ENCODE measurements at regions not wholly inside any gene's neighbourhood (a gene's known extent, or its start where the extent isn't known, plus 50 kb on each side); places are given as distances from the start of the nearest gene placed in this dataset.

DNA sequence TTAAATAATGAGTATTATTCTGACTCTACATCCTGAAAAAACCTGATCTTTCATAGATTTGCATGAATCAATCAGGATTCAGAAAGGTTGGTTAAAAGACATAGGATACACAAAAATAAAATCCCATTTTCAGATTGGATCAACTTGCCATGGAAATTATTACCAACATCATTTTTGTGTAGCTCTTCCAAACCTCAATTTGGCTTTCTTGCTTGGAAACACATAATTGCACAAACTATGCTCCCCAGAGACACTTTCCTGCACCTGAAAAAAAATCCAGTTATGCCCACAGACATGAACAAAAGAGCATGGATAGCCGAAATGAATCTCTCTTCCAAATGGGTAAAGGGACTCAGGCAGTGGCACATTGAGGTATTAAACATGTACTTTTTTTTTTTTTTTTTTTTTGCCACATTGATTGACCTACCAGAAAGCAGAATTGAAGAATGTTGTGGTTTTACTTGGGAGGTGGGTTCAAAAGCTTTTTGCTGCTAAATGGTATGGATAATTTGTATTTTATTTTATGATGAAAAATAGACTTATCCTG lies 135.4 kb upstream of the FBN2 start:
- Mint-ChIP-seq H3K4me1 (no peaks in the 10 kb centered on the region), H3K27me3 (ENCODE audit: low read depth in 3 of 3) (peaks cover 0 to 2% (median 0%) of the 10 kb centered on the region in 3 donors), H3K36me3 (no peaks in the 10 kb centered on the region), H3K9me3 (peaks cover 0 to 21% (median 7%) of the 10 kb centered on the region in 6 donors), H3K4me3 (no peak overlapping the region), H3K27ac (no peak overlapping the region)
- DNase-seq: no peak

DNA sequence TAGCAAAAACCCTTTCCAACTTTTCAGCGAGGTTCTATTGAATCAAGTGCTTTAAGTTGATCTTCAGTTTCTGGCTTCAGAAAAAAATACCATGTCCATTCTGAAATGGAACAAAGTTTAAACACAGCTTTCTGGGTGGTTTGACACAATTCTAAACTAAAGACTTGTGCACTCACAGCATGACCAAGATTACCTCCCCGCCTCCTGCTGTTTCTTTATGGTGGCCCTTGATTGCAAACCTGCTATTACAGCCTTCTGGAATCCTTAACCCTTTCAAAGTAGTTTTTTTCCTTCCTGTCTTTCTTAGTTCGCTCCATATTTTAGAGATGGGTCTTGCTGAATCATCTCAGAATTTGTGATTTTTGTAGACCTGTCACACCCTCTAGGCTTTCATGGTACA lies 135.9 kb upstream of the FBN2 start:
- Mint-ChIP-seq H3K9me3 (peaks cover 0 to 21% (median 7%) of the 10 kb centered on the region in 6 donors), H3K27me3 (ENCODE audit: low read depth in 3 of 3) (peaks cover 0 to 2% (median 0%) of the 10 kb centered on the region in 3 donors), H3K4me3 (no peak overlapping the region), H3K27ac (no peak overlapping the region), H3K4me1 (no peaks in the 10 kb centered on the region), H3K36me3 (no peaks in the 10 kb centered on the region)
- DNase-seq: no peak

DNA sequence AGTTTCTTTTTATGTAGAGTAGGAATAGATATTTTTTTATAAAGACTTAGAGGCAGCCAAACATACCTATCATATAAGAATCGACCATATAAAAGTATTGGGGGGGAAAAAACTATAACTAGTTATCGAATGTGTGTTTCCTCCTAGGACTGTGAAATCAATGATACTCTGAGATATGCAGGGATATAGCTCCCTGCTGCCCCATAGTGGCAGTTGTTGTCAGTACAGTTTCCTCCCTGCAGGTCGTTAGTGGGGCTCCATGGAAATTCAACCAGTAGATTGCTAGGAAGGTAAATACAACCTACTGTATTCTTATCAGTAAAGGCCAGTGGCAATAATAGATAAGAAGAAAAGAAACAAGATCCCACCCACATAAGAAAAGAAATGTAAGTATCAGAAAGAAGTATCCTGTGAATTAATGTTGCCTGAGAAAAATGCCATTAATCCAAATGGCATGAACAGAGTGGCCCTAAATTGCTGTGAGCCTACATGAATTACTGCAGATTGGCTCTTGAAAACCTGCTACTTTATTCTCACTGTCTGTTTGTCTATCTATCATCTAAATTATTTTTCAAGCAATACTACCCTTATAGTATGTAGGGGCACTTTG lies 136.9 kb upstream of the FBN2 start:
- Mint-ChIP-seq H3K9me3 (peaks cover 0 to 21% (median 6%) of the 10 kb centered on the region in 6 donors), H3K36me3 (no peaks in the 10 kb centered on the region), H3K4me1 (no peaks in the 10 kb centered on the region), H3K27me3 (ENCODE audit: low read depth in 3 of 3) (no peaks in the 10 kb centered on the region), H3K4me3 (no peak overlapping the region), H3K27ac (no peak overlapping the region)
- DNase-seq: no peak

DNA sequence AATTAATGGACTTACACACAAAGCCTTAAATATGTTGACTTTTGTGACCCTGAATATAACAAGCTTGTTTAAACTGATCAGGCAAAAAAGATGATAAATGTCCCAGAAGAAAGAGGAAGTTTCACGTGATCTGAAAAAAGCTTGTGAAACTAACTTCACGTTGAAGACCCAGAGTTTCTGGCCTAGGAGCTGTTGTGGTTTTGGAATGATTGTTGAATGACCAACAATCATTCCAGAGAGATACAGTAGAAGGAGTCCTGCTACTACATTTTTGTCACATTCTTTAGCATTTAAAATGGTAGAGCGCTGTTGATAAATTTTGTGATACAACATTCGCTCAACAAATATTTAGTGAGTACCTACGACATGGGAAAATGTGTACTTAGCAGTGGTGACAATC lies 143.1 kb upstream of the FBN2 start:
- no peak overlapping the region for H3K4me3 Mint-ChIP-seq
- H3K27me3 Mint-ChIP-seq (ENCODE audit: low read depth in 3 of 3): peaks cover 0 to 2% (median 0%) of the 10 kb centered on the region in 3 donors
- H3K4me1 Mint-ChIP-seq: no peaks in the 10 kb centered on the region
- peaks cover 0 to 8% (median 4%) of the 10 kb centered on the region in 6 donors for H3K9me3 Mint-ChIP-seq
- H3K36me3 Mint-ChIP-seq: no peaks in the 10 kb centered on the region
- no peak overlapping the region for H3K27ac Mint-ChIP-seq
- no peak for DNase-seq

DNA sequence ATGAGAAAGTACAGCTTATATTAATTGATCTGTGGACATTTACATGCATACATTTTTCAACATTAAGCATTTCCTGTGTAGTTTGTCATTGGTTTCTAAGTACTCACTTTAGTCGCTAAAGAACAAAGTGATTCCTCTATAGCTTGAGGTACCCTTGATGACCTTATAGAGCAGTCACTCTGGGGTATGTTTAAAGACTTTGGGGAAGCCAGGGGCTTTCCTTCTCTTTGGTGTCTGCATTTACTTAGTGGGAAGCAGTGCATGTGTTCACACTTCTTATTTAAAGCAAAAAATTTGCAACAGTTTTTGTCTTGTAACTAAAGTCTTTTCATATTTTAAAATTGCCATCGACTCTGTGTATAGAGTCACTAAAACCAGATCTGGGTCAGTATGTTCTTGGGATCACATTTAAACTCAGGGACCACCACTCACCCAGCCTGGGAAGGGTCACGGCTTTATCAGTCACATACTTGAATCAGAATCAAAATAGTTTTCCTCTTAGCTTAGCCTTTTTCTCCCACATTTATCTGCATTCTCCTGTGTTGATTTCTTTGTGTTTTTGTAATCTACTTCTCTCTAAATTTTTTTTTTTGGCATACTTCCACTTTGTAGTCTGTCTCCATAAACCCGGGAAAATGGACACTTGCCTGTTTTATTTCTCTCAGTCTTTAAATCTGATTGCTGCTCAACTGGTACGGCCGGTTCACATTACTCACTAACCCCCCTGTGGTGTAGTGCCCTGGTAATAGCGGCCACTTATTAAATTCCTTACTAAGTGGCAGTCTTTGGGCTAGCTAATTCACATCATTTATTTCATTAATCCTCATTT lies 143.9 kb upstream of the FBN2 start:
- Mint-ChIP-seq H3K9me3 (peaks cover 2 to 8% (median 4%) of the 10 kb centered on the region in 6 donors), H3K4me3 (no peak overlapping the region), H3K36me3 (no peaks in the 10 kb centered on the region), H3K27ac (no peak overlapping the region), H3K27me3 (ENCODE audit: low read depth in 3 of 3) (peaks cover 0 to 2% (median 0%) of the 10 kb centered on the region in 3 donors), H3K4me1 (no peaks in the 10 kb centered on the region)
- no peak for DNase-seq

GRCh38 chr5:128682669-128683068 lies 144.6 kb upstream of the FBN2 start:
- Mint-ChIP-seq H3K27me3 (ENCODE audit: low read depth in 3 of 3) (peaks cover 0 to 2% (median 0%) of the 10 kb centered on the region in 3 donors), H3K36me3 (no peaks in the 10 kb centered on the region), H3K4me1 (no peaks in the 10 kb centered on the region), H3K9me3 (peaks cover 2 to 8% (median 4%) of the 10 kb centered on the region in 6 donors), H3K27ac (no peak overlapping the region), H3K4me3 (no peak overlapping the region)
- no peak for DNase-seq

- Mint-ChIP-seq H3K27me3 (ENCODE audit: low read depth in 3 of 3) (peaks cover 0 to 2% (median 2%) of the 10 kb centered on the region in 3 donors), H3K4me3 (no peak overlapping the region), H3K36me3 (no peaks in the 10 kb centered on the region), H3K4me1 (no peaks in the 10 kb centered on the region), H3K9me3 (peaks cover 0 to 5% (median 2%) of the 10 kb centered on the region in 6 donors), H3K27ac (no peak overlapping the region)
- DNase-seq: no peak
Measured at GRCh38 chr5:128684961-128685360, 146.9 kb upstream of the FBN2 start.

- Mint-ChIP-seq H3K36me3 (no peaks in the 10 kb centered on the region), H3K27ac (no peak overlapping the region), H3K4me1 (no peaks in the 10 kb centered on the region), H3K27me3 (ENCODE audit: low read depth in 3 of 3) (peaks cover 0 to 2% (median 0%) of the 10 kb centered on the region in 3 donors), H3K4me3 (no peak overlapping the region), H3K9me3 (peaks cover 0 to 7% (median 1%) of the 10 kb centered on the region in 6 donors)
- DNase-seq: no peak
Measured at GRCh38 chr5:128687930-128688329, 149.9 kb upstream of the FBN2 start.

DNA sequence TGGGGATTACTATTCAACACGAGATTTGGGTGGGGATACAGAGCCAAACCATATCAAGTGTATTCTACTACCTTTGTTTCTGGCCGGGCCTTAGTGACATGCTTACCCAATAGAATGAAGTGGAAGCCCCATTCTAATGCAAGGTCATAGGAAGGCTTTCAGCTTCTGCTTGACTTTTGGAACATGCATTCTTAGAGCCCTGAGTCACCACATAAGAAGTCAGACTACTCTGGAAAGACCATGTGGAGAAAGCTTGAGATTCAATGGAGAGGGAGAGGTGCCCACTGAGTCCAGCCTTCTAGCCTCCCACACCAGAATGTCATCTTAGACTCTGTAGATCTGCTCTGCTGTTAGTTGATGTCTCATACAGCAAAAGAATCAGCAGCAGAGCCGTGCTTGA lies 155.7 kb upstream of the FBN2 start:
- Mint-ChIP-seq H3K36me3 (no peaks in the 10 kb centered on the region), H3K4me3 (no peak overlapping the region), H3K27me3 (ENCODE audit: low read depth in 3 of 3) (peaks cover 0 to 3% (median 2%) of the 10 kb centered on the region in 3 donors), H3K9me3 (peaks cover 3 to 14% (median 7%) of the 10 kb centered on the region in 6 donors), H3K4me1 (no peaks in the 10 kb centered on the region), H3K27ac (no peak overlapping the region)
- DNase-seq: no peak

DNA sequence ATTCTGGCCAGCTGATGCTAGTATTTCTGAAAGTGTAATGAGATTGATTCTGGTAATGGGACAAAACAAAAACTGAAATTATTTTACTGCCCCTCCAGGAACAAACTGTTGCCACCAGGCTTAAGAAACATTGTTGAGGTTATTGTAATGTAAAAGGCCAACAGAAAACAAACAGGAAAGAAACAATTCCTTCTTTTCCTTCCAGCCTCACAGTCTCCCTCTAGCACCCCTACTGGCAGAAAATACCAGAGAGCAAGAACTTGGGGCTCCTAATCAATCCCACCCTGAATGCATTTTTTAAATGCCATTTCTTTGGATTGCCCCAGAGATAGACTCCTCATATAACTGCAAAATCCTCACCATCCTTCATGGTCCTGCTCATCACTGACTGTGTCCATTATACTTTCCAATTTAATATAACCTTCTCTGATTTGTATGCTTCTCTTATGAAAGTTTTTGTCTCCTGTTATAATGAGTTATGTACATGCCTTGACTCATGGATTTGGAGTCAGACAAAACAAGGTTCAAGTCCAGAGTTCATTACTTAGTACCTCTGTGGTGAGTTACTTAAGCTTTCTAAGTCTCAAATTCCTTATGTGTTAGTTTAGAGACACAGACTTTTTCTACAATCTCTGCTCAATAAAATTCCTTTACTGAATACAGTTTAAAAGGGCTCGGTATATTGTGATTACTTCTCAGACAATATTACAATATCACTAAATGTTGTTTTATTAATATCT lies 157.9 kb upstream of the FBN2 start:
- Mint-ChIP-seq H3K9me3 (peaks cover 3 to 14% (median 10%) of the 10 kb centered on the region in 6 donors), H3K4me3 (no peak overlapping the region), H3K27me3 (ENCODE audit: low read depth in 3 of 3) (peaks cover 0 to 3% (median 2%) of the 10 kb centered on the region in 3 donors), H3K27ac (no peak overlapping the region), H3K36me3 (no peaks in the 10 kb centered on the region), H3K4me1 (no peaks in the 10 kb centered on the region)
- DNase-seq: no peak

DNA sequence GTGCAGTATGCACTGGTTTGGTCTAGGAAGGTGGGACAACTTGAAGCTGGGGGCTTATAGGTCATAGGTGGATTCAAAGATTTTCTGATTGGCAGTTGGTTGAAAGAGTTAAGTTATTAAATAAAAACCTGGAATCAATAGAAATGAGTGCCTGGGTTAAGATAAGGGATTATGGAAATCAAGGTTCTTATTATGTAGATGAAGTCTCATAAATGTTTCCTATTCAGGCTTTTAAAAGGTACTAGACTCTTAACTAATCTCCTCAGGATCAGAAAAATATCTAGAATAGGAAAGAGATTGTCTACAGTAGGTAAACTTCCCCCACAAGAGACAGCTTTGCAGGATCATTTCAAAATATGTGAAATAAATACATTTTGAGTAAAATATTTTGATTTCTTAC lies 163.3 kb upstream of the FBN2 start:
- peaks cover 0 to 10% (median 5%) of the 10 kb centered on the region in 6 donors for H3K9me3 Mint-ChIP-seq
- H3K36me3 Mint-ChIP-seq: no peaks in the 10 kb centered on the region
- no peak overlapping the region for H3K27ac Mint-ChIP-seq
- DNase-seq: no peak
- no peaks in the 10 kb centered on the region for H3K4me1 Mint-ChIP-seq
- H3K4me3 Mint-ChIP-seq: no peak overlapping the region
- H3K27me3 Mint-ChIP-seq (ENCODE audit: low read depth in 3 of 3): peaks cover 0 to 3% (median 1%) of the 10 kb centered on the region in 3 donors

DNA sequence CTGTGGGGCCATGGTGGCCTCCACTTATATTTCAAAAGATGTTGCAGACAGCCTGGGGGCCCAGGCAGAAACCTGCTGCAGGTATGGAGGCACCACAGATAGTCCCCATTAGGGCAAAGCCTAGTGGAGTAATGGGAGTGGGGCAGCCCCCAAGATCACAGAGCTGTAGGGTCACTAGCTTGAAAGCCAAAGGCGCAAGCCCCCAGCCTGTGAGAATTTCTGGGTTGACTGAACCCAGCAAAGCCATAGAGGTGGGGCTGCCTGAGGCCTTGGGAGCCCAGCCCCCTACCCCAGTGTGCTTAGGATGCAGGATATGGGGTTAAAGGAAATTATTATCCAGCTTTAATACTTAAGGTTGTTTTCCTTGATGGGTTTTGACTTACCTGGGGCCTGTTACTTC lies 165.3 kb upstream of the FBN2 start:
- Mint-ChIP-seq H3K27me3 (ENCODE audit: low read depth in 3 of 3) (peaks cover 0 to 1% (median 0%) of the 10 kb centered on the region in 3 donors), H3K9me3 (peaks cover 0 to 10% (median 5%) of the 10 kb centered on the region in 6 donors), H3K27ac (no peak overlapping the region), H3K4me3 (no peak overlapping the region), H3K4me1 (no peaks in the 10 kb centered on the region), H3K36me3 (no peaks in the 10 kb centered on the region)
- DNase-seq: no peak

DNA sequence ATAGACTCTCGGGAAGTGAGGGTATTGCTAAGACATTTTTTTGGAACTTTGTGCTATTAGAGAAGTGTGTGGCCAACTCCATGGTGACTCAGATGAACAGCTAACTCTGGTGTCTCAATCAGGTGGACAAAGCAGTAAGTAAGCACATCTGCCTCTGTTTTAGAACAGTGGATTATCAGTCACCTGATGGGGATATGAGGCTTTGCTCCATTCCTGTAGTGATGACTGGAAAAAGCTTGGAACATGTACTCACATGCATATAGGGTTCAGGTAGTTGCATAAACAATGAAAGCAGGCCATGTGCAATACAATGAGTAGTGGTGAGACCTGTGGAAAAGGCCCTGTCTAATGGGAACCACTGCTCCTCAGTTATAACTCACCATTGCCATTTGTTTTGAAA lies 168.2 kb upstream of the FBN2 start:
- Mint-ChIP-seq H3K27me3 (ENCODE audit: low read depth in 3 of 3) (peaks cover 0 to 1% (median 0%) of the 10 kb centered on the region in 3 donors), H3K27ac (no peak overlapping the region), H3K4me3 (no peak overlapping the region), H3K36me3 (no peaks in the 10 kb centered on the region), H3K9me3 (peaks cover 0 to 10% (median 5%) of the 10 kb centered on the region in 6 donors), H3K4me1 (no peaks in the 10 kb centered on the region)
- no peak for DNase-seq

DNA sequence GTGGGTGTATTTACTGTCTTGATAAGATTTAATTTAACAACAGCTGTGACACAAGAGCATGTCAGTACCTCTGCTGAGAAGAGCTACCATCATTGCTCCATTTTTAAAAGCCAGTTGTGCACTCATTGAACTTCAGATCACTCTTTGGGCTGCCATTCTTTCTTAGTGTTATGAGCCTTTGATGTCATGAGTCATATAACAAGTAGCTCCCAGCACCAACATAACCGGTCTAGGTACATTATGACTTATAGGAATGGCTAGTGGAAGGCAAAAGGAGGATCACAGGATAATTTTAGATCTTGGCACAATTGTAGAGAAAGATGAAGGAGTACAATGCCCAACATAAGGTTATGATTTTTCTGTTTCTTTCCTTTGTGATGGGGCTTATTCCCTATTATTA lies 170.8 kb upstream of the FBN2 start:
- Mint-ChIP-seq H3K36me3 (no peaks in the 10 kb centered on the region), H3K4me3 (no peak overlapping the region), H3K27me3 (ENCODE audit: low read depth in 3 of 3) (peaks cover 0 to 2% (median 0%) of the 10 kb centered on the region in 3 donors), H3K4me1 (no peaks in the 10 kb centered on the region), H3K9me3 (peaks cover 1 to 14% (median 8%) of the 10 kb centered on the region in 6 donors), H3K27ac (no peak overlapping the region)
- DNase-seq: no peak
